Superior temporal gyrus (tissue), 1 donor: ENCODE measurements at regions not wholly inside any gene's neighbourhood (a gene's known extent, or its start where the extent isn't known, plus 50 kb on each side); places are given as distances from the start of the nearest gene placed in this dataset.
A peak's percentile ranks its signal among the peaks of the same experiment; 100 is the strongest.

Experiments
- DNase-seq: peaks from one replicate; pipeline ENCODE4 v3.0.0-alpha.2; 2016; ENCODE audit errors: extremely low spot score

DNA sequence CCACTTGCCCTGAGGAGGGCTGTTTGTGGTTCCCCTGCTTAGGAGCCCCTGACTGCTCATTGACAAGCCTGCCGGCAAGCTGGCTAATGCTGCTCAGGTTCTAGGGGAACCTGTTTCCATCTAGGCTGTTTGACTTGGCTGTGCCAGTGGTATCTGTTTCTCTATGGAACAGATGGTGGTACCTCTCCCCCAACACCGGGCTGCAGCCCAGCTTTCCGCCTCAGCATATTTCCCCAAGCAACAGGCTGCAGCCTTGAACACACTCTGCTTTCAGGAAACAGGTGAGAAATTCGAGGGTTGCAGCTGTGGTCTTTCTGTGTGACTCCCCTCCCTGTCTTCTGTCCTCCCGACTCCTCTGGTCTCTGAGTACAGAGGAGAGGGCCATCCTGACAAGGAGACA is 132.3 kb downstream of the TMEM132E start:
- no peak for DNase-seq

DNA sequence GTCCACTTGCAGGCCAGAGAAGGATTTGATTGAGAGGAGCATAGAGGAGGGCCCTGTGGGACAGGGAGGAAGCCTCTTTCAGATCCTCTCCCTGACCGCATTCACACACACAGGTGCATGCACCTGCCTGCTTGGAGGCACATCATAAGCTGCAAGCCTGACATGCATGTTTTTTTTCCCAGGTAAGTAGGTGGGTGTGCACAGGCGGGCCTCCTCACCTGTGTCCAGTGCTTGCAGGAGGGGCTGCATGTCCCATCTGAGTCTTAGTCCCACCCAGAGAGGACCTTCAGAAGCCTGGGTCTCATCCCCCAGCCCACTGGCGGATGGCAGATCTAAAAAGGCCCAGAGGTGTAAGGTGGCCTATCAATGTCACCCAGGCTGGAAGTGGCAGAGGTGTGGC is 130.8 kb downstream of the TMEM132E start:
- no peak for DNase-seq

DNA sequence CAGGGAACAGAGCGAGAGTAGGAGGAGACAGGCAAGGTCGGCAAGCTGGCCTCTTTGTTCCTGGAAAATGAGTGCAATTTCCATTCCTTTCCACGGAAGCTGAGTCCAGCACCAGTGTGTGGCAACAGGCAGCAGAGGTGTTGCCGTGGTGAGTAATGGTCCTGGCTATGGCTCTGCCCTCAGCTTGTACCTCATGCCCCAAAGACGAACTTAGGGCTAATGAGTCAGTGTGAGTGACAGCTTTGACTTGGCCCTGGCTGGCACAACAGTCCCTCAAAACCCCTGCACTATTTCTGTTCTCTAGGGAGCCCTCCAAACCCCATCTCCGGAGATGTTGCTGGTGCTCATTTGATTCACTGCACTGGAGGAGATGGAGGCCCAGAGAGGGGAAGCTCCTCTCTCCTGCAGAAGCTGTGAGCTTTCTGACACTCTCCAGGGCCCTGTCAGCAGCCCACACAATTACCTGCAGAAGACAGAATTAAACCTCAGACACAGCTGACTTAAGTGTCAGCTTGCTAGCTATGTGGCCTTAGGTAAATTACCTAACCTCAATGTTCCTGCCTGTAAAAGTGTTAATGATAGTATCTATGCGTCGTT is 129.9 kb downstream of the TMEM132E start:
- no peak for DNase-seq

DNA sequence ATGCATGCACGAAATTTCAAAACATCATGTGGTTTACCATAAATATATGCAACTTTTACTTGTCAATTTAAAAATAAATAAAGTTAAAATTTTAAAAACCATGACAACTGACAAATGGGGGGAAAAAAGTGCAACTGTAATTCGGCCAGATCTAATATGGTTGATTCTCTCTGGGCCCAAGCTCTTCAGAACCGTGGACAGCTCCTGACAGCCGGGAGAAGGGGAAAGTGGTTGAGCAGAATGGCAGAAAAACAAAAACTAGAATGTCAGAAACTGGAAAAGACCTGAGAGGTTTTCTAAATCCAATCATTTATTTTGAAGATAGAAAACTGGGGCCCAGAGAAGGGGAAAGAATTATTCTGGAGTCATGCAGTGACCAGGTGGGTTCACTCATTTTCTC is 126.6 kb downstream of the TMEM132E start:
- DNase-seq, result no peak

DNA sequence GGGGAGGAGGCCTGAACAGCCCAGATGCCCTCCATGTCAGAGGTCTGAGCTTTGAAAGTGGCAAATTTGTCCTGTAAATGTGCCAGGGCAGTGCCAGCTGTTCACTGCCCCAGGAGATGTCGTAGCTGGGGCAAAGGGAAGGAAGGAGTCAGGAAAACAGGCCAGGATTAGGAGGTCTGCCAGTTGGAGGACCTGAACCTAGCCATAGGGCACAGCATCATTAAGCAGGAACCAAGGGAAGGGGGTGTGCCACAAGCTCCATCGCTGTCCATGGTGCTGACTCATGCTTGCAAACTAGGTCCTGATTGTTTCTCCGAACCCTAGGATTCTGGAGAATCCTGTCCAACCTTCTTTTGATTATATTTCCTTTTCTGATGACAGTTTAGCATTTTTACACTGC is 124.2 kb downstream of the TMEM132E start:
- peak; percentile 41 for DNase-seq

DNA sequence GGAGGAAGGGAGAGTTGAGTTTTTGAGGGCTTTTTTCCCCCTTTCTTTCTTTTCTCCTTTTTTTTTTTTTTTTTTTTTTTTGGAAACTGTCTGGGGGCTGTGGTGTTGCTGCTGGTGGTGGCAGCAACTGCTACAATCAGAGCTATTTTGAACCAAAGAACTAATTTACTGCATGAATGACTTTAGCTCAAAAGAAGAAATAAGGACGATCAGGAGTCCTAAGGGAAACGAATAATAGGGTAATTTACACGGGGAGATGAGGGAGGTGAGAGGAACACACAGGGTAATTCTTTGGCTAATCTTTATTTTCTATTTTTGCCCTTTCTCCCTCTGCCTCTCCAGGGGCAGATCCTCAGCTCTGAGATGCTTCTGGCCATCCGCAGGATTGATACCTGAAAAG is 119.8 kb downstream of the TMEM132E start:
- no peak for DNase-seq

DNA sequence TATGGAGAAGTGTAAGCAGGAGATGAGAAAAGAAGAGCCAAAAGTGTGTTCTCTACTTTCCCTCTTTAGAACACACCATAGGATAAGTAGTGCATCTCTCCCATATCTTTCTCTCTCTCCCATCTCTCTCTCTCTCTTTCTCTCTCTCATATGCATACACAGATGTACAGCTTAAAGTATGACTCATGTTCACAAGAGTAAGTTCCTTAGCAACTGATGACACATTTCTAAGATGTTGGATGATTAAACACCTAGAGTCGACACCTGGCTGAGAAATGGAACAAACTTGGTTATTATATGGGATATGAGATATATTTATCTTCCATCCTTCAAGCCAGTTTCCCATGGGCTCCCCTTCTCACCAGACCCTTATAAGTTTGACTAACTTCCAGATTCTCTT is 113.5 kb downstream of the TMEM132E start:
- peak; percentile 16 for DNase-seq
